Myocyte (in vitro differentiated cells): ENCODE measurements at regions not wholly inside any gene's neighbourhood (a gene's known extent, or its start where the extent isn't known, plus 50 kb on each side); places are given as distances from the start of the nearest gene placed in this dataset.

ENCODE experiments used
- DNase-seq: peaks from one replicate; pipeline ENCODE4 v3.0.0-alpha.2; 2012; ENCODE audit warnings: low read depth

GRCh38 chr4:111388561-111388960 is 756.7 kb upstream of the FAM241A start:
- no peak for DNase-seq

DNA sequence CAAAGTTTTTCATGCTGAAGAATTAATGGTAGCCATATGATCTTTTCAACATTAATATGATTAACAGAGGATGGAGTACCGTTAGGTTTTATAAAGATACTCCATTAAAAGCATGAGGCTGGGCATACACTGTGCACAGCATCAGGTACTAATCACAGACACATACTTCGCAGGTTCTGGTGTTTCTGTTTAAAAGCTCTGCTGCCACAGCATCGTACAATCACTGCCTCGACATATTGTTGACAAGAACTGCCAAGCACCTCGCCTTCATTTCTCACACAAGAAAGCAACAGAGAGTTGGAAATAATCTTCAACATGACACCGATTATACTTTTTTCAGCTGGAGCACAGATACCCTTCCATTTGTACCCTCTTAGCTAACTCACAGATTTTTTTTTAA is 753.4 kb upstream of the FAM241A start:
- DNase-seq: no peak

- no peak for DNase-seq
These were observed 751.5 kb upstream of the FAM241A start for GRCh38 chr4:111393781-111394180.

DNA sequence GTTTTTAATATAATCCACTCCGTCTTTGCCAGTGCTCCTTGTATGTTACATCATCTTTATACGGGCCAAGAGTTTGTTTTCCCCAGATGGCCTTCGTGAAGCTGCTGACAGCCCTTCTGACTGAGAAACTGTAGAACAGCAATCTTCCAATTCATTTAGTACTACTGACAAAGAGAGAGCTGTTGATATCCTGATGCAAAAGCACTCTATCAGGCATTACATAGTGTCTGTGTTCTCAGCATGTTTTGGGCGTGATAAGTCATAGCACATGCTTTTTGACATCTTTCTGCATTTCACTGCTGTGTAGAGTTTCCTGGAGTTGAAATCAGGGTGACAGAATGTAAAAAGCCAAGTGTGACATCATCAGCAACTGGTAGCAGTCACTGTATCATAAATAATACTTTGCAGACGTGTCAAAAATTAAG is 746.3 kb upstream of the FAM241A start:
- DNase-seq: peak; percentile 48

DNA sequence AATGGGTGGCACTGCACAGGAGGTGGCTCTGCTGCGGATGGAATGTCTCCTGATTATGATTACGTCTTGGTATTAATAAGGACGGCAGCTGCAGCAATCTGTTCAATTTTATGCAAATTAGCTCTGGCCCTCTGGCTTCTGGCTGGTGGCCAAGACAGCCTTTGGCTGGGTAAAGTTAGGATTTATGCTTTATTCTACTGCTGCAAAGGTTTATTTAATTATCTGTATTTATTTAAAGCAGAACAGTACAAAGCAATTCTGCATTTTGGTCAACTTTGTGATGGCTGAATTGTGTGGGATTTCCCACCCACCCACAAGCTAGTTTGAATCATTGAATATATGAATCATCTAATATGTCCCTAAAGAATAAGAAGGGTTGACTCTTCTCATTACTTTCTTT is 745.6 kb upstream of the FAM241A start:
- DNase-seq: peak; percentile 57

DNA sequence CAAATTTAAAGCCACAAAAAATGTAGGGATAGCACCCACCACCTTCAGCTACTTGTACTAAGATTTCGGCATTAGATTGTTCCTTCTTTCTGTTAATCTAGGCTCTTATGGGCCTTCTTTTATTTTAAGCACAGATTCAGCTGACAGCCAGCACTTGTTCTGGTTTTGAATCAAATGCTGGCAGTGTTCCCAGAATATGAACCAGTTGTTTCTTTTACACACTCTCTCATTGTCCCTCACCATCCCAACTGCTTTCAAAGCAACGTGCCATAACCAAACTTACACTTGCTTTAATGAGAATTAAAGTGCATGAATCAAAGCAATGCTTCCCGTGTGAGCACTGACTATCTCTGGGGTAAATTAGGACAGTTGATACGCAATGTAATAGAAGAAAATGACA is 744.5 kb upstream of the FAM241A start:
- DNase-seq: peak; percentile 97

GRCh38 chr4:111404673-111405072 is 740.6 kb upstream of the FAM241A start:
- DNase-seq: peak; percentile 46

DNA sequence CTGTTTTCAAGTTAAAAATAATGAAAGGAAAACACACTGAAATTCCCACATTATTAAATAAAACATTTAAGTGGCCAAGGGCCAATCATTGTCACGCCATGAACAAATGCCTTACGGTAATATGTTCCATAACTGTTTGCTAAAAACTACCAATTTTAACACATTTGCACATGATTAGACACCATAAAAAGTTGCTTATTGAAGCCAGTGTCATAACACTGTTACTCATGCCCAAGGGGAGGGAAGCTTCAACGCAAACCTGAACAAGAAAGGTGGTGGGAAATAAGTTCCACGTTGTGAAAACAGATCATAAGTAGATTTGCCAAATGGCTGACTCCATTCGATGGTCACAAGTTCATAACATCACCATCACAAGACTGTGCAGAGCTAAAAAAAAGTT is 739.3 kb upstream of the FAM241A start:
- no peak for DNase-seq

DNA sequence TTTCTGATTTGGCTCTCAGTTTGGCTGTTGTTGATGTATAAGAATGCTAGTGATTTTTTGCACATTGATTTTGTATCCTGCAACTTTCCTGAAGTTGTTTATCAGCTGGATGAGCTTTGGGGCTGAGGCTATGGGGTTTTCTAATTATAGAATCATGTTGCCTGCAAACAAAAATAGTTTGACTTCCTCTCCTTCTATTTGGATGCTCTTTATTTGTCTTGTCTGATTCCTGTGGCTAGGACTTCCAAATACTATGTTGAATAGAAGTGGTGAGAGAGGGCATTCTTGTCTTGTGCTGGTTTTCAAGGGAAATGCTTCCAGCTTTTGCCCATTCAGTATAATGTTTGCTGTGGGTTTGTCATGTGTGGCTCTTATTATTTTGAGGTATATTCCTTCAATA is 734.7 kb upstream of the FAM241A start:
- peak; percentile 73 for DNase-seq

DNA sequence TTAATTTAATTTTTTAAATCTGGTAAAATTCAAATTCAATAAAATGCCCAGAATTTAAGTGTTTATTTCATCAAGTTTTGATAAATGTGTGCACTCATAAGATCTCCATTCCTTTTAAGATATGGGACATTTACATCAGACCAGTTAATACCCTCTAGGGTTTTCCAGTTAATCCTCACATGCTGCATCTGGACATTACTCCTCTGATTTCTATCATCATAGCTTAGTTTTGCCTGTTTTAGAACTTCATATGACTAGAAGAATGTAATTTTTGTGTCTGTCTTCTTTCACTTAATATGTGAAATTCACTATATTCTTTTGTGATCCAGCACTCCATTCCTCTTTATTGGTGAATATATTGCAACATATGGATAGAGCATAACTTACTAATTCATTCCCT is 727.7 kb upstream of the FAM241A start:
- DNase-seq: no peak

DNA sequence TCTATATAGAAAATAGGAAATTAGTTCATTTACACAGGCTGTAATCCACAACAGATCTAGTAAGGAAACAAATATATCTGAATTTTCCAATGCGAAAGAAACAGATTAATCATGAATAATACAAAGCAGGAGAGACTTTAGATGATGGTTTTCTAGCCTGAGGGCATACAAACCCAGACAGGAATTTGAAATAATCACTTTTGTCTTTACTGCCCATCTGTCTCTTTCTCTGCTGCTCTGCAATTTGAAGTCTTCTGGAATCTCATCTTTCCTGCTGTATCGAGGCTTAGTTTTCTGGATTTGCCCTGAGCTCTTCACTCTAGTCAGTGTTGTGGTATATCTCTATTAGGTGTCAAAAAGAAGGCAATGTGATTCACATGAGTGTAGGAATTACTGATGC is 711.8 kb upstream of the FAM241A start:
- DNase-seq: no peak

- DNase-seq: peak; percentile 5
These were observed 710.7 kb upstream of the FAM241A start for GRCh38 chr4:111434586-111434985.

GRCh38 chr4:111435986-111436744 is 709.1 kb upstream of the FAM241A start:
- DNase-seq: no peak

DNA sequence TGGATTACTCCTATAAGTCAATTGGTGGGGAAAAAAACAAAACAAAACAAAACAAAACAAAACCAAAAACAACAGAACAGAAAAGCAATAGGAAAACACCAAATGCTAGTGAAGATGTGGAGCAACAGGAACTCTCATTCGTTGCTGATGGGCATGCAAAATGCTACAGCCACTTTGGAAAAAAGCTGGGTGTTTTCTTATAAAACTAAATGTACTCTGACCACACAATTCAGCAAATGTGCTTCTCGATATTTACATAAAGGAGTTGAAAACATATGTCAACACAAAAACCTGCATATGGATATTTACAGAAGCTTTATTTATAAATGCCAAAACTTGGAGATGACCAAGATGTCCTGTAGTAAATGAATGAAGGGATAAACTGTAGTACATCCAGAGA is 703.6 kb upstream of the FAM241A start:
- no peak for DNase-seq

DNA sequence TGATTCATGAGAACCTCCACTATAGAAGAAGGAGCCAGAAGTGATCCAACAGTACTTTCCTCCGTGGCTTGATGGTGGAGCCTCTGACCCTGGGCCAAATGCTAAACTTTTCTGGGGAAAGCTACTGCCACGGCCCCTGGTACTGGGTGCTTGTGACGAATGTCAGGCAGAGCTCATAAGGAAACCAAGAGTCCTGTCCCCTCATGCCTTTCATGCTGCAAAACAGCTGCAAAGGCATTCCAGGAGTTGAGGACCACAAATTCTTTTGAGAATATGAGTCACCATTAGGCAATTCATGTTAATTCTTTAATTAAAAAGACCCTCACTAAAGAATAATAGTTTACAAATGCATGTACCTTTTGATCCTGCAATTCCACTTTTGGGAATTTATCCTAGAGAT is 700.4 kb upstream of the FAM241A start:
- DNase-seq: peak; percentile 77

DNA sequence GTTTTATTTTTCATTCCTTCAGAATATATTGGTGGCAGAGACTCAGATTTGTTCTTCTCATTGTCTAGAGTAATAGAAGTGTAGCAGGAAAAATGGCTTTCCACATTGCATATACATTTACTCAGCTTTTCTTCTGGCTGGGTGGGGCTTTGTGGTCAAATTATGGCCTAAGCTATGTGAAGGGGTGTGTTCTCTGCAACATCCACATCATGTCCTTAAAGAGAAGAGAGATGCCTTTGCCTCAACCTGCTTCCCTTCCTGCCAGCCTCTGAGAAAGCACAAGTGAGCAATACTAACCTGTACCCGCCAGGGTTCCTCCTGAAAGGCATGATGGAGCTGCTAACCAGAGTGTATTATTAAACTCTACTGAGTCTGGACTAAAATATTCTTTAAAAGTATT is 695.6 kb upstream of the FAM241A start:
- no peak for DNase-seq

DNA sequence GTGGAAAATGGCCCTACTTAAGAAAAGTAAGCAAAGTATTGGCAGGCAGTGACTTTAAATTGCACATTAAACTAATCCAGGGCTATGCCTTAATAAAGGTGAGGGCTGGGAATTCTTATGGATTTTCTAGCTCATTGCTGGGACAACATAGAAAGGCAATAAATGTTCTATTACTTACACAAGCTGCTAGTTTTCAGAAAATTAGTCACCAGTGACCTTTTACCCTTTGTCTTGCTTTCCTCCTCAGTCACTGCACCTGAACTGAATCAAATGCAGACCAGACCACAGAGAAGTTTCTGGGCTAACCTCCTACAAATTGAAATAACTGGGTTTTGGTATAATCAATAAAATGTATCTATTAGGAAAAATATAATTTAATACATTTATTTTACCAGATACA is 694.4 kb upstream of the FAM241A start:
- DNase-seq: no peak

GRCh38 chr4:111453216-111453615 is 692.0 kb upstream of the FAM241A start:
- DNase-seq: no peak

GRCh38 chr4:111454961-111455360 is 690.3 kb upstream of the FAM241A start:
- peak; percentile 15 for DNase-seq

DNA sequence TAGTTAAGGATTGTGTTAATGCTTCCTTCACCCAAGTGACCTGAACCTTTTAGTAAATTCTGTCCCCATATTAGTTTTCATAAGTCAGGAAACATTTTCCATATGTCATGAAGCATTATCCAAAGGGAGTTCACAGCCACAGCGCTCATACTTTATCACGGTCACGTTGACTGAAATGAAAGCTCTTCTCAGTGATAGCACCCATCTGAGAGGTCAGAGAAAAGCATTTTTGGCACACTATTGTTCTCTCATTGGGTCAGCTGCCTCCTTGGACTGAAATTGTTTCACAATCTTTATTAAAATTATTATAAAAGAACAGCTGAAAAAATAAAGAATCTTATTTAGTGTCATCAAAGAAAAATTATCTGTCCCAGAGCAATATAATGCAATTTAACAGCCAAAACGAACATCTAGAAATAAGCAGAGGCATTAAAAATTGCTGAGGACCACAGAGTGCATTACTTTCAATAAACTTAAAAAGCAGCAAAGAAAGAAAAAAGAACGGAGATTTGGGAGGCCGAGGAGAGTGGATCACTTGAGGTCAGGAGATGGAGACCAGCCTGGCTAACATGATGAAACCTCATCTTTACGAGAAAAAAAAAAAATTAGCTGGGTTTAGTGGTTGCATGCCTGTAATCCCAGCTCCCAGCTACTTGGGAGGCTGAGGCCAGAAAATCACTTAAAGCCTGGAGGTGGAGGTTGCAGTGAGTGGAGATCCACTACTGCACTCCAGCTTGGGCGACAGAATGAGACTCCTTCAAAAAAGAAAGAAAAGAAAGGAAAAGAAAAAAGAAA is 680.8 kb upstream of the FAM241A start:
- peak; percentile 63 for DNase-seq

DNA sequence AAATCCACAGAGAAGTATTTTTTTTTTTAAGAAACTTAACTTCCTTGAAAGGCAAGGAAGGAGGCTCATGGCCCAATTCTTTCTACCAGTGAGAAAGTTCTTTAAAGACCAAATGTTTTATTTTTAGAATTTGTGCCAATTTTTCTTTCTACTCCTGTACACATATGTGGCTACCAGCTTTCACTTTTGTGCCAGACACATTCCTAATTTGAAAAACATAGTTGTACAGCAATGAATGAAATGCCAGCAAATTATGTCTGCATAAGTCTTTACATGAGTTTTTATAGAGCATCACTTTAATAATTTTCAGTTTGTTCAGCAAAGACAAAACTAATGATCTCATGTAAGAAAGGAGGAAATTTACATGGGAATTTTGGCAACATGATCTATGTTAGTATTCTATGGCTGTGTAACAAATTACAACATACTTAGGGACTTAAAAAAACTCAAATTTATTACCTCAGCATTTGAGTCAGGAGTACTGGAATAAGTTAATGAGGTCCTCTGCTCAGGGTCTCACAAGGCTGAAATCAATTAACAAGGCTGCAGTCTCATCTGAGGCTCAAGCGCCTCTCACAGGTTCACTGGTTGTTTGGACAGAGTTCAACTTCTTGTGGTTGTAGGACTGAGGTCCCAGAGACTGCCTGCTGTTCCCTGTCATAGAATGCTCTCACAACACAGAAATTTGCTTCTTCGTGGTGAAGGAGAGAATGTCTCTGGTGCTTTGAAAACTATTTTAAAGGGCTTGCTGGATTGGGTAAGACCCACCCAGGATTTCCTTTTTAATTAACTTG is 678.2 kb upstream of the FAM241A start:
- DNase-seq: no peak

GRCh38 chr4:111475001-111475400 is 670.3 kb upstream of the FAM241A start:
- DNase-seq: peak; percentile 73
